Esophagus muscularis mucosa (tissue), 4 donors: ENCODE measurements at regions not wholly inside any gene's neighbourhood (a gene's known extent, or its start where the extent isn't known, plus 50 kb on each side); places are given as distances from the start of the nearest gene placed in this dataset.

Source experiments
- DNase-seq: peaks from one replicate; pipeline ENCODE4 v3.0.0-alpha.2; 2017; ENCODE audit errors: extremely low spot score
- H3K27ac ChIP-seq, 4 donors: fragments of 200-600 bp; sonication (generic); replicated peaks in 1 of 4; 1 replicate in 3 of 4; 2 replicates in 1 of 4; pipeline ENCODE4 v1.5.1; 2016 to 2019; ENCODE audit warnings: mild to moderate bottlenecking in 1 of 4
- H3K27me3 ChIP-seq, 4 donors: fragments of 200-600 bp; sonication (generic); one replicate each; pipeline versions ENCODE4 v1.5.1 to v1.6.0; 2016 to 2019
- H3K36me3 ChIP-seq, 4 donors: fragments of 200-600 bp; sonication (generic); one replicate each; pipeline ENCODE4 v1.5.1; 2016 to 2019
- H3K4me1 ChIP-seq, 4 donors: fragments of 200-600 bp; sonication (generic); one replicate each; pipeline ENCODE4 v1.5.1; 2016 to 2019
- H3K4me3 ChIP-seq, 4 donors: fragments of 200-600 bp; sonication (generic); 1 replicate in 2 of 4; 2 replicates in 2 of 4; pipeline ENCODE4 v1.5.1; 2016 to 2019; ENCODE audit warnings: mild to moderate bottlenecking in 4 of 4, moderate library complexity in 1 of 4
- H3K9me3 ChIP-seq, 4 donors: fragments of 200-600 bp; sonication (generic); 1 replicate in 3 of 4; 2 replicates in 1 of 4; pipeline ENCODE4 v1.5.1; 2016 to 2019
- CTCF ChIP-seq, 3 experiments: fragments of 200-600 bp in 2 of 3; fragments of 450-650 bp in 1 of 3; sonication (generic) in 2 of 3; IDR thresholded peaks; one replicate each; pipeline ENCODE4 v1.5.1; 2017 to 2019; ENCODE audit warnings: antibody characterized with exemption in 3 of 3, mild to moderate bottlenecking in 2 of 3, moderate library complexity in 1 of 3
- EP300 ChIP-seq: sonication (generic); formaldehyde crosslinking; IDR thresholded peaks from one replicate; pipeline ENCODE4 v1.6.1; 2017; ENCODE audit warnings: antibody characterized with exemption
- POLR2A ChIP-seq: fragments of 450-650 bp; IDR thresholded peaks from one replicate; pipeline ENCODE4 v1.6.1; 2017; ENCODE audit warnings: antibody characterized with exemption, moderate library complexity, mild to moderate bottlenecking, low read depth
- POLR2AphosphoS5 ChIP-seq, 2 donors: sonication (generic); formaldehyde crosslinking; IDR thresholded peaks; one replicate each; pipeline ENCODE4 v1.6.1; 2017; ENCODE audit warnings: antibody characterized with exemption in 2 of 2
- WGBS: methylation state at CpG from one replicate; pipeline ENCODE4 v1.1.5; 2018; 5-methylcytosine and 5-hydroxymethylcytosine counted together
- intact Hi-C: fragments of 100-400 bp; cut with DNase I; formaldehyde crosslinking; loops from one replicate; pipeline ENCODE4 v1.15.1; 2023

- Histone ChIP-seq H3K9me3 (no peaks in the 10 kb centered on the region), H3K4me3 (no peak overlapping the region), H3K36me3 (no peaks in the 10 kb centered on the region), H3K27ac (no peak overlapping the region), H3K27me3 (no peaks in the 10 kb centered on the region), H3K4me1 (no peaks in the 10 kb centered on the region)
- no peak for TF ChIP-seq POLR2A
- no peak for TF ChIP-seq POLR2AphosphoS5 (IDR thresholded peaks at IDR 0.05)
- no peak for TF ChIP-seq CTCF (IDR thresholded peaks at IDR 0.05)
- TF ChIP-seq EP300, result no peak
- DNase-seq, result no peak
- 68% methylated on average over 1 of the region's 1 CpG for whole genome bisulfite sequencing
- intact Hi-C loops, result no loop called here
These were observed 1200.6 kb upstream of the NUDT12 start for GRCh38 chr5:104763216-104763615.

- no peaks in the 10 kb centered on the region for H3K27me3 ChIP-seq
- H3K4me1 ChIP-seq, result no peaks in the 10 kb centered on the region
- TF ChIP-seq POLR2AphosphoS5 (IDR thresholded peaks at IDR 0.05) (no peak), EP300 (no peak), CTCF (IDR thresholded peaks at IDR 0.05) (no peak), POLR2A (no peak)
- H3K9me3 ChIP-seq, result no peaks in the 10 kb centered on the region
- H3K4me3 ChIP-seq, result no peak overlapping the region
- H3K36me3 ChIP-seq, result no peaks in the 10 kb centered on the region
- no peak overlapping the region for H3K27ac ChIP-seq
- 97% methylated on average over 1 of the region's 1 CpG for WGBS
- intact Hi-C loops, result no loop called here
- no peak for DNase-seq
These were observed 1195.3 kb upstream of the NUDT12 start for GRCh38 chr5:104757915-104758314.

- no peaks in the 10 kb centered on the region for H3K36me3 ChIP-seq
- intact Hi-C loops, result no loop called here
- TF ChIP-seq POLR2A, result no peak
- TF ChIP-seq CTCF (IDR thresholded peaks at IDR 0.05), result no peak
- no peak for TF ChIP-seq POLR2AphosphoS5 (IDR thresholded peaks at IDR 0.05)
- TF ChIP-seq EP300, result no peak
- no peak for DNase-seq
- H3K4me3 ChIP-seq, result no peak overlapping the region
- no peak overlapping the region for H3K27ac ChIP-seq
- 85% methylated on average over 2 of the region's 2 CpGs for WGBS
- H3K4me1 ChIP-seq, result no peaks in the 10 kb centered on the region
- H3K27me3 ChIP-seq, result no peaks in the 10 kb centered on the region
- H3K9me3 ChIP-seq, result no peaks in the 10 kb centered on the region
These were observed 1193.2 kb upstream of the NUDT12 start for GRCh38 chr5:104755806-104756205.

GRCh38 chr5:104754311-104754995, 1191.9 kb upstream of the NUDT12 start:
- DNase-seq, result no peak
- Histone ChIP-seq H3K27ac (no peak overlapping the region), H3K4me1 (no peaks in the 10 kb centered on the region), H3K4me3 (no peak overlapping the region), H3K9me3 (no peaks in the 10 kb centered on the region), H3K36me3 (no peaks in the 10 kb centered on the region), H3K27me3 (no peaks in the 10 kb centered on the region)
- TF ChIP-seq EP300 (no peak), POLR2AphosphoS5 (IDR thresholded peaks at IDR 0.05) (no peak), POLR2A (no peak), CTCF (IDR thresholded peaks at IDR 0.05) (no peak)
- intact Hi-C loops, result no loop called here
- WGBS, result 83% methylated on average over 3 of the region's 3 CpGs

GRCh38 chr5:104751969-104752368, 1189.4 kb upstream of the NUDT12 start:
- Histone ChIP-seq H3K27ac (no peak overlapping the region), H3K27me3 (no peaks in the 10 kb centered on the region), H3K36me3 (no peaks in the 10 kb centered on the region), H3K4me3 (no peak overlapping the region), H3K9me3 (peaks cover 0 to 5% (median 2%) of the 10 kb centered on the region in 4 donors), H3K4me1 (no peaks in the 10 kb centered on the region)
- DNase-seq, result no peak
- 91% methylated on average over 1 of the region's 1 CpG for WGBS
- intact Hi-C loops, result no loop called here
- TF ChIP-seq POLR2AphosphoS5 (IDR thresholded peaks at IDR 0.05) (no peak), POLR2A (no peak), EP300 (no peak), CTCF (IDR thresholded peaks at IDR 0.05) (no peak)
